ENCODE measurements at regions not wholly inside any gene's neighbourhood (a gene's known extent, or its start where the extent isn't known, plus 50 kb on each side); places are given as distances from the start of the nearest gene placed in this dataset.

- no peak for DNase-seq (ENCODE audit: low spot score)
Observed at GRCh38 chr1:229762891-229763290, 136.8 kb downstream of the URB2 start.

GRCh38 chr1:229768232-229768631, 142.2 kb downstream of the URB2 start:
- DNase-seq (ENCODE audit: low spot score) = peak; percentile 14

- DNase-seq (ENCODE audit: low spot score) = peak; percentile 8
Observed at GRCh38 chr1:229769006-229769405, 143.0 kb downstream of the URB2 start.

- peak; percentile 5 for DNase-seq (ENCODE audit: low spot score)
Observed at GRCh38 chr1:229769809-229770208, 143.8 kb downstream of the URB2 start.

GRCh38 chr1:229778794-229779193, 152.7 kb downstream of the URB2 start:
- DNase-seq (ENCODE audit: low spot score) = no peak

GRCh38 chr1:229781453-229781852, 155.4 kb downstream of the URB2 start:
- DNase-seq (ENCODE audit: low spot score) = no peak

GRCh38 chr1:229782469-229782868, 156.4 kb downstream of the URB2 start:
- DNase-seq (ENCODE audit: low spot score) = no peak

- no peak for DNase-seq (ENCODE audit: low spot score)
Observed at GRCh38 chr1:229784834-229785233, 158.8 kb downstream of the URB2 start.

GRCh38 chr1:229786974-229787610, 161.0 kb downstream of the URB2 start:
- no peak for DNase-seq (ENCODE audit: low spot score)

- DNase-seq (ENCODE audit: low spot score) = no peak
Observed at GRCh38 chr1:229788004-229788403, 162.0 kb downstream of the URB2 start.

- DNase-seq (ENCODE audit: low spot score) = no peak
Observed at GRCh38 chr1:229792012-229792975, 166.2 kb downstream of the URB2 start.

- DNase-seq (ENCODE audit: low spot score) = no peak
Observed at GRCh38 chr1:229793488-229793887, 167.4 kb downstream of the URB2 start.

GRCh38 chr1:229798558-229798957, 172.5 kb downstream of the URB2 start:
- no peak for DNase-seq (ENCODE audit: low spot score)

- no peak for DNase-seq (ENCODE audit: low spot score)
Observed at GRCh38 chr1:229803626-229804217, 177.7 kb downstream of the URB2 start.

GRCh38 chr1:229808272-229808671, 182.2 kb downstream of the URB2 start:
- DNase-seq (ENCODE audit: low spot score) = no peak

- no peak for DNase-seq (ENCODE audit: low spot score)
Observed at GRCh38 chr1:229810140-229810539, 184.1 kb downstream of the URB2 start.

- DNase-seq (ENCODE audit: low spot score) = no peak
Observed at GRCh38 chr1:229810961-229811360, 184.9 kb downstream of the URB2 start.

GRCh38 chr1:229812148-229812547, 186.1 kb downstream of the URB2 start:
- no peak for DNase-seq (ENCODE audit: low spot score)

GRCh38 chr1:229812693-229813092, 186.6 kb downstream of the URB2 start:
- no peak for DNase-seq (ENCODE audit: low spot score)

GRCh38 chr1:229815076-229815475, 189.0 kb downstream of the URB2 start:
- no peak for DNase-seq (ENCODE audit: low spot score)

- no peak for DNase-seq (ENCODE audit: low spot score)
Observed at GRCh38 chr1:229815961-229816360, 189.9 kb downstream of the URB2 start.

- no peak for DNase-seq (ENCODE audit: low spot score)
Observed at GRCh38 chr1:229817936-229818335, 191.9 kb downstream of the URB2 start.

- DNase-seq (ENCODE audit: low spot score) = no peak
Observed at GRCh38 chr1:229819091-229819490, 193.0 kb downstream of the URB2 start.
